Colonic mucosa (tissue), 4 donors: ENCODE measurements at regions not wholly inside any gene's neighbourhood (a gene's known extent, or its start where the extent isn't known, plus 50 kb on each side); places are given as distances from the start of the nearest gene placed in this dataset.

Source experiments
- DNase-seq: peaks from one replicate; pipeline ENCODE4 v3.0.0-alpha.2; 2020
- H3K27ac ChIP-seq: fragments of 200-600 bp; one replicate; pipeline ENCODE4 v1.8.0; 2021
- H3K27me3 ChIP-seq: fragments of 200-600 bp; one replicate; pipeline ENCODE4 v1.8.0; 2021
- H3K36me3 ChIP-seq: fragments of 200-600 bp; one replicate; pipeline ENCODE4 v1.8.0; 2021
- H3K4me1 ChIP-seq: fragments of 200-600 bp; one replicate; pipeline ENCODE4 v1.8.0; 2021; ENCODE audit warnings: mild to moderate bottlenecking
- H3K4me3 ChIP-seq: fragments of 200-600 bp; one replicate; pipeline ENCODE4 v1.8.0; 2021
- H3K9ac ChIP-seq, 2 donors: one replicate each; pipeline ENCODE4 v1.7.0; 2013; ENCODE audit warnings: control low read depth in 2 of 2, low read depth in 2 of 2, low read length in 2 of 2
- H3K9me3 ChIP-seq: fragments of 200-600 bp; one replicate; pipeline ENCODE4 v1.8.0; 2021
- CTCF ChIP-seq: fragments of 200-600 bp; IDR thresholded peaks from one replicate; pipeline ENCODE4 v1.8.0; 2022; ENCODE audit warnings: antibody characterized with exemption, mild to moderate bottlenecking
- intact Hi-C: fragments of 100-400 bp; cut with DNase I; formaldehyde crosslinking; loops from one replicate; pipeline ENCODE4 v1.14.1; 2022
- donor health status: healthy.
- donor health status: DM: no; HTN: no; CAD: no.
- donor health status: DM: no; HTN: no; CAD: no.

- no peak for TF ChIP-seq CTCF
- Histone ChIP-seq H3K4me1 (no peaks in the 10 kb centered on the region), H3K36me3 (no peaks in the 10 kb centered on the region), H3K9ac (no peak overlapping the region), H3K27me3 (no peaks in the 10 kb centered on the region), H3K27ac (no peak overlapping the region), H3K9me3 (no peaks in the 10 kb centered on the region), H3K4me3 (no peak overlapping the region)
- intact Hi-C loops = no loop called here
- DNase-seq = no peak
Observed at GRCh38 chr16:72357910-72358309, 186.0 kb upstream of the PMFBP1 start.

GRCh38 chr16:72355561-72355960, 183.6 kb upstream of the PMFBP1 start:
- H3K4me3 ChIP-seq = no peak overlapping the region
- no peak overlapping the region for H3K27ac ChIP-seq
- intact Hi-C loops = no loop called here
- no peak for TF ChIP-seq CTCF
- H3K27me3 ChIP-seq = no peaks in the 10 kb centered on the region
- H3K36me3 ChIP-seq = no peaks in the 10 kb centered on the region
- DNase-seq = no peak
- H3K9ac ChIP-seq = no peak overlapping the region
- no peaks in the 10 kb centered on the region for H3K4me1 ChIP-seq
- no peaks in the 10 kb centered on the region for H3K9me3 ChIP-seq

DNA sequence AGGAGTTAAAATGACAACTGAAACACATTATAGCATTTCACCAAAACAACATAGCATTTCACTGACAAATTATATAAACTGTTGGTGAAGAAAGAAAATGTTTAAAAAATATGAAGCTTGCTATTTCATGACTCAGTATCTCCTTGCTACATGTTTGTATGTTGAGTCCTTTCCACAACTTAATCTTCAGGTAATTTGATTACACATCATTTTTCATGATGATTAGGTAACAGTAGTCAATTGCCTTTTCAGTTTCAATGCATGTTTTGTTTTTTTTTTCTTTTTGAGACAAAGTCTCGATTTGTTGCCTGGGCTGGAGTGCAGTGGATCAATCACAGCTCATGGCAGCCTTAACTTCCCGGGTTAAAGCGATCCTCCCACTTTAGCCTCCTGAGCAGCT, 177.8 kb upstream of the PMFBP1 start:
- intact Hi-C loops = no loop called here
- TF ChIP-seq CTCF = no peak

GRCh38 chr16:72332926-72333325, 161.0 kb upstream of the PMFBP1 start:
- no peaks in the 10 kb centered on the region for H3K27me3 ChIP-seq
- TF ChIP-seq CTCF = no peak
- no peaks in the 10 kb centered on the region for H3K9me3 ChIP-seq
- H3K9ac ChIP-seq = no peak overlapping the region
- H3K4me1 ChIP-seq = no peaks in the 10 kb centered on the region
- H3K27ac ChIP-seq = no peak overlapping the region
- no peak overlapping the region for H3K4me3 ChIP-seq
- intact Hi-C loops = no loop called here
- no peak for DNase-seq
- no peaks in the 10 kb centered on the region for H3K36me3 ChIP-seq

More for the DNA sequence above, 177.8 kb upstream of the PMFBP1 start:
- Histone ChIP-seq H3K27me3 (no peaks in the 10 kb centered on the region), H3K4me3 (no peak overlapping the region), H3K27ac (no peak overlapping the region), H3K36me3 (no peaks in the 10 kb centered on the region), H3K9me3 (no peaks in the 10 kb centered on the region), H3K9ac (no peak overlapping the region), H3K4me1 (no peaks in the 10 kb centered on the region)
- DNase-seq = no peak

- intact Hi-C loops = no loop called here
- TF ChIP-seq CTCF = no peak
- H3K36me3 ChIP-seq = no peaks in the 10 kb centered on the region
- H3K4me3 ChIP-seq = no peak overlapping the region
- DNase-seq = no peak
- no peak overlapping the region for H3K9ac ChIP-seq
- H3K27ac ChIP-seq = no peak overlapping the region
- no peaks in the 10 kb centered on the region for H3K9me3 ChIP-seq
- no peaks in the 10 kb centered on the region for H3K27me3 ChIP-seq
- no peaks in the 10 kb centered on the region for H3K4me1 ChIP-seq
Observed at GRCh38 chr16:72324578-72324977, 152.6 kb upstream of the PMFBP1 start.

- Histone ChIP-seq H3K27me3 (no peaks in the 10 kb centered on the region), H3K9me3 (no peaks in the 10 kb centered on the region), H3K27ac (no peak overlapping the region), H3K36me3 (no peaks in the 10 kb centered on the region), H3K4me3 (no peak overlapping the region), H3K9ac (no peak overlapping the region), H3K4me1 (no peaks in the 10 kb centered on the region)
- intact Hi-C loops = no loop called here
- TF ChIP-seq CTCF = no peak
- no peak for DNase-seq
Observed at GRCh38 chr16:72317446-72317845, 145.5 kb upstream of the PMFBP1 start.
